GM18873 (cell line): ENCODE measurements at regions not wholly inside any gene's neighbourhood (a gene's known extent, or its start where the extent isn't known, plus 50 kb on each side); places are given as distances from the start of the nearest gene placed in this dataset.
"Not testable (repeated sequence)": the region's sequence is repeated elsewhere in the genome, so short reads cannot be mapped to it uniquely, and the experiment has no call there.

Source experiments
- ATAC-seq: cut with Tn5 transposase; IDR thresholded peaks from one replicate; pipeline ENCODE4 v1.9.1; 2021; ENCODE audit warnings: mild to moderate bottlenecking, moderate library complexity, moderate number of reproducible peaks; ENCODE audit not compliant: unreplicated experiment, low FRiP score

DNA sequence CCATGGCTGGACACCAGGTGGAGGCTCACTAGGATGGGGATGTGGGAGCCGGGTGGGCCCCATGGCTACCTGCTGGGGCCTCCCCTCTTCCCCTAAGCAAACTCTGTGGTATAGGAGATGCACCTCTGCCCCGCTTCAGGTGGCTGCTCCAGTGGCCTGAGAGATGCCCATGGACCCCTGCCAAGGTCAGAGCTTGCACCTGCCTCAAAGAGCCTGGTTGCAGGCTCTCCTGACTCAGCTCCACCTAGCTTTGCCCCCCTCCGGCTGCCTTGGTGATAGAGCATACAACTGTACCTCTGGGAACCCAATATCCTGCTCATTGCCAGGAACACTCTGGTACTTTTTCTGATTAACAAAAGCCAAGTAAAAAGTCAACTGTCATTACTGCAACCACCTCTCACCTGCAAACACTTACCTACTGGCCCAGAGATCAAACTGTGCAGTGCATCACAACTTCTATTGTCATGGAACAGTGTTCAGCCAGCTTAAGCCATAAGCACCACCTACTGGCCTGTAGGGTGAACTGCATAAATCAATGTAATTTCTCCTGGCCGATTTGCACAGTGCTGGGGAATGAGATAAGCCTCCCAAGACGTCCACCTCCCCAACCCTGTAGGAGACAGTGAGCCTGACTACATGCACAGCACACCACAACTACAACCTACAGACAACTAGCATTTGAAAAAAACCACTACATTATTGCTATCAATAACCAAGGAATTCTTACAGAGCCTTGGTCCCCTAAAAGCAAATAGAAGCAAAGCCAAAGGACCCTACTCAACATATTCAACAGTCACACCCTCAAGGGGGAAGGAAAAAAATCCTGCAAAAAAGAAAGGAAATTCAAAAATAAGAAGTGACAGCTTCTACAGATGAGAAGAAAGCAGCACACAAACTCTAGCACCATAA, 352.4 kb upstream of the ARHGEF26 start:
- ATAC-seq: peak; percentile 96

DNA sequence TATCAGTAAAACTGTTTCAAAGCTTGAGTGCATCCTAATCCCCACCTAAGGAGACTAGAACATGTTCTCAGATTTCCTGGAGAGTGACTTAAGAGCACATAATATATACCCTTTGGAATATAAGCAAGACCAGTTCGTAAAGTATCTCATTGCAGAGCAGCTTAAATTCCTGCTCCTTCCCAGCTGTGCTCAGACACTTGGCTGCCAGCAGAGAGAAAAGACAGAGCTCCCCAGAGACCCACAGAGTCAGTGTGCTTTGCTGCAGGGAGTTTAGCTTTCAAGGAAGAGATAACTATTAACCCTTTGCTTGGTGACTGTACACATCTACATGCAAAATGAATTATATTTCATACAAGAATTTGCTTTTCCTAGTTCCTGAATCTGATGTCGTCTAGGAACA, 338.1 kb upstream of the ARHGEF26 start:
- ATAC-seq: no peak

DNA sequence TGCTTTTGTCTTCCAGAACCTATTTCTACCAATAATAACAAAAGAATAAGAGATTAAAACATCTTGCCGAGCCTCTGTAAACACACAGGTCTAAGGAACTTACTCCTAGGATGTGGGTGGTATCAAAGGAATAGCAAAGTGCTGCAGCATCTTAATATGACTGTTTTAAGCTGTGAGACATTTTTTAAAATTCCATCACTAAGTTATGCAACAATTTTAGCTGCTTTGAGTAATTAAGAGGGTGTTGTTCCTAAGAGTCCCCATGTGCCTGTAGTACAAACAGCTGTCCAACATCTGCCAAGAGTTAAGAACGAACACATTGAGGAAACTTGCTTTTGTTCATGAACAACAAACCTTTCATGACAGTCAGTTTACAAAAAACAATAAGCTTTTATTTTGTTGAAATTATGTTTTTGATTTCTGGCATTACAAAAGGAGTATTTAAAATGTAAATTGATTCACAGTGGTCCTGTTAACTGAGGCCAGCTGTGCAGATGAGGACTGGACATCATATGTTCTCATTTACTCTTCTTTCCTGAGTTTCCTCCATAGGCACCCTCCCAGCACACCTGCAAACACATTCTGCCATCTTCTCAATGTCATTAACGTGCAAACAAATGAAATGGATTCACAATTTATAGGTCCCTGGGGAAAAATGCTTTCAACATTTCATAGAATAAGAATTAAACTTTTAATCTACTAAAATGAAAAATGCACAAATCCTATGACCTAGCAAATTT, 337.3 kb upstream of the ARHGEF26 start:
- no peak for ATAC-seq

DNA sequence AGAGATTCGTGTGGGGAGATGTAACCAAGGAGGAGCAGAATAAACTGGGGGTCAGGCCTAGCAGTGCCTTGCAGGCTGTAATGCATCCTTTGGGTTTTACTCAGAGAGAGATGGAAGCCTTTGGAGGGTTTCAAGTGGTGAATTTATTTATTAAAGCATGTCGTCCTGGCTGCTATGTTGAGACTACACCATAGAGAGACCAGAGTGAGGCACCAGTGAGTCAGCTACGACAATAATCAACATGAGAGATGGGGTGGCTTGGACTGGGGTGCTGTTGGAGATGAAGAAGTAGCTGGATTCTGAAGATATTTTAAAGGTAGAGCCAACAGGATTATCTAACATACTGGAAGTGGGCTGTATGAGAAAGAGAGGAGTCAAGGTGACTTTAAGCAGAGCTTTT, 335.3 kb upstream of the ARHGEF26 start:
- ATAC-seq: no peak

DNA sequence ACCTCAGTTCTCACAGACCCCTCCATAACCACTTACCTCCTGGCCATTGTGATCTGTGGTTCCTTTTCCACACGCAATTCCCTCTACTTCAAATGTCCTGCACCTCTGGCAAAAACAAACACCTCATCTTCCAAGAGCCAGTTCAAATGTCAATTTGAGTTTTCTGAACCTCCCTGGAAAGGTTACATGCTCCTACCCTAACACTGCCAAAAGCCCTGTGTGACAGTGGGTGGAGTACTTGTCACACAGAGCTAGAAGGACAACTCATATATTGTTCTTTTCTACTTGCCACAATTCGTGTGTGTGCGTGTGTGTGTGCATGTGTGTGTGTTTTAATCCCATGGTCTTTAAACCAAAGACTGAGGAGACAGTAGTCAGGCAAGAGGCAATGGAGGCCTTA, 331.8 kb upstream of the ARHGEF26 start:
- ATAC-seq: no peak

DNA sequence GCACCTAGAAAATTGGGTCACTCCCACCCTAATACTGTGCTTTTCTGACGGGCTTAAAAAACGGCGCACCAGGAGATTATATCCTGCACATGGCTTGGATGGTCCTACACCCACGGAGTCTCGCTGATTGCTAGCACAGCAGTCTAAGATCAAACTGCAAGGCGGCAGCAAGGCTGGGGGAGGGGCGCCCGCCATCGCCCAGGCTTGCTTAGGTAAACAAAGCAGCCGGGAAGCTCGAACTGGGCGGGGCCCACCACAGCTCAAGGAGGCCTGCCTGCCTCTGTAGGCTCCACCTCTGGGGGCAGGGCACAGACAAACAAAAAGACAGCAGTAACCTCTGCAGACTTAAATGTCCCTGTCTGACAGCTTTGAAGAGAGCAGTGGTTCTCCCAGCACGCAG, 324.1 kb upstream of the ARHGEF26 start:
- ATAC-seq: not testable (repeated sequence)

DNA sequence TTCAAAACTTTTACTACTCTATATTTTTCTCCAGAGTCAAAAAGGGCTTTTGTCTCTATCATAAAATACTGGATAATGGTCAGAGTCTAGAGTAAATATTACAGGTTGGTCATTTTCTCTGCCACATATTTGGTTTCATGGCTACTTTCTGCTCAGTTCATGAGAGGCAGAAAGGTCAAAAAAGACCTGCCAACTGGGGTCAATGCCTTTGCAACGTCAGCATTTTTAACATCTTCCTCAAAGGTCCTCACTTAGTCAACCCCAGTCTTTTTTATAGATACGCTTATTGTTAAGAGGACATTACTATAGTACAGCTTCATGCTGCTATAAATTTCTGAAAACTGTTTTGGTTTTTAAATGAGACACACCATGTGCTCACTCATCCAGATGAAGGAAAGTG, 312.1 kb upstream of the ARHGEF26 start:
- ATAC-seq: no peak

DNA sequence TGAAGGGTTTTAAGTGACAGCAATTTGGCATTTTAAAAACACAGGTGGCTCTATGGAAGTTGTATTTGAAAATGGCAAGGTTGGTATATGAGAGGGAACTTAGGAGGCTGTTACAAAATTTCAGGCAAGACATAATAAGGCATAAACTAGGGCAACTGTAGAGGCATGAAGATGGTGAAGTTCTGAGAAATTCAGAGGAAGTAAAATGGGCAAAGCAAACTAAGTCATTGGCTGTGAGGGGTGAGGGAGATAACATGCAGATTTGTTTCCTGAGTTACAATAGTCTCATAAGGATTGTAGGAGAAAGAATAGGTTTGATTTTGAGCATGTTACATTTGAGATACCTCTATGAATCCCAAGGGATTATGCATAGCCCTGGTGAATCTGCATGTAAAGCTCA, 302.9 kb upstream of the ARHGEF26 start:
- no peak for ATAC-seq

DNA sequence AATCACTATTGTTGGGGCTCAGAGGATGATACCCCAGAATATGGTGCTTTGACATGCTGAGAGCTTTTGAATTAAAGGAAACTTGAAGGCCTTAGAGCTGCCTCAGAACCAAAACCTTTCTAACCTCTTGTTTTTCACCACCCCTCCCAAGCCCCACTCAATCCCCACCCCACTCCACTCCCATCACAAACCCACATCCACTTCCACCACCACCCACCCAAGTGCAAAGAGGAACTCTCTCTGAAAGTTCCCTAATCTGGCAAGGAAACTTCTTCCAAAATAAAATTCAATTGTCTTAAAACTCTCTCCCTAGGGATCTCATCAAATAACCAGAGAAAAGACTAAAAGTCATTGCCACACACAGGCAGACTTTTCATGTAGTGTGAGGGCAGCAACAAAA, 301.2 kb upstream of the ARHGEF26 start:
- ATAC-seq: no peak

DNA sequence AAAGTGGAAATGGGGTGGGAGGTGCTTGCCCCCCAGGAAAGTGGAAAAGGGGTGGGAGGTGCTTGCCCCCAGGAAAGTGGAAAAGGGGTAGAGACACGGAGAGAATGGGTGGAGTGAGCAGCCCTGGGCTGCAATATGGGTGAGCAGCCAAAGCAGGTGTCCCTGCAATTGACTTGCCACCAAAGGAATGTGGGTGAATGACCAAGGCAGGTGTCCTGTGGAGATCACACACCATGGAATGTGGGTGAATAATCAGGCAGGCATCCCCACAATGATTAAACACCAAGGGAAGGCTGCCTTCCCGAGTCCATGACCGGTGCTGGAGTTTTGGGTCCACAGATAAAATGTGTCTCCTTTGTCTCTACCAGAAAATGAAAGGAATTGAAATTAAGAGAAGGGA, 292.8 kb upstream of the ARHGEF26 start:
- not testable (repeated sequence) for ATAC-seq

DNA sequence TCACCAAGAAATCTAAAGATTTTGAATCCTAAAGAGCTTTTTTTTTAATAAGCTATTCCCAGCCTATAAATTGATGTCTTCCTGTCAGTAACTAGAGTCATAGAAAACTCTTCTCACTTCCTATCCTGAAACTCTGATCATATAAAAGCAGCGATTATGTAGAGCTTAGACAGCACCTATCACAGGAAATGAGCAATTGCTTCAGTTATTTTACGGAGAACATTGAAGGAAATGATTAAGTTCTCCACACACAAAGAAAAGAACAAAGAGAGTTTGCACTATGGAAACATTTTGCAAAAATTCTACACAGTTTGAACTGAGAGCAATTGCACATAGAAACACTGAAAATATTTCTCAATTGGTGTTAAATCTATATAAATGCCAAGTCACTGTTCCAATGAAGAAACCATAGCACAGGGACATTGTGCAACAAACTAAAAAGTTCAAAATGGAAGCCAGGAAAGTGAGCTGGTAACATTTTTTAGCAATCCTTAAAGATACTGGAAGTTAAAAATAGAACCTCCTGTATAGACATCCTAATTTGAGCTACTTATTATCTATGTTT, 291.5 kb upstream of the ARHGEF26 start:
- no peak for ATAC-seq

DNA sequence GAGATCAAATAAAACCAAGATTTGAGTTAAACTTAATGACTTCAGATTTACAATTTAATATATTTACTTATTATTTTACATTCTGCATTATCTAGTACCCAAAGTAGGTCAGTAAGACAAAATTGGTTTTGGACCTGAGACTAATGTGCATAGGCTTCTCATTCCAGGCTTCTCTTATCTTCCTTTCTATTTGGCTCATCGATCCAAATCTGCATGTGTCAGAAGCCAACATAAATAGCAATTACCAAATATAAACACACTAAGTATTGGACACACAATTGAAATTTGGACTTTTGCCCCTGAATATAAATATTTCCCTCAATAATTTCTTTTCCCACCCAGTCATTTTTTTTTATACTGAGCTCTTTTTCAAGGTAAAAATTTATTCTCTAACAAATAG, 290.6 kb upstream of the ARHGEF26 start:
- no peak for ATAC-seq

DNA sequence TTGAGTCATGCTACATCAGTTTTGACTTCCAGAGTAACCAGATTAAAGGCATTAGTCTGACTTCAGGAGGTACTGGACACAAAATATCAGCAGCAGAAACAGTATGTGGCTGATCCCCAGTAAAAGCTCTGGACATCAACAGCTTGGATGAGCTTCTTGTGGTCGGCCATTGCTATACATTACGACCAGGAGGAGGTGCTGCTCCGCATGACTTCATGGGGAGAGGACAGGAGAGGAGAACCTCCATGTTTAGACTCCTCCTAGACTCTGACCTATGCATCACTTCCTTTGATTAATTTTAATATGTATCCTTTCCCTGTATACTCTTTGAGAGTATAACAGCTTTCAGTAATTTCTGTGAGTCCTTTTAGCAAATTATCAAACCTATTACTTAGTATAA, 285.6 kb upstream of the ARHGEF26 start:
- no peak for ATAC-seq

DNA sequence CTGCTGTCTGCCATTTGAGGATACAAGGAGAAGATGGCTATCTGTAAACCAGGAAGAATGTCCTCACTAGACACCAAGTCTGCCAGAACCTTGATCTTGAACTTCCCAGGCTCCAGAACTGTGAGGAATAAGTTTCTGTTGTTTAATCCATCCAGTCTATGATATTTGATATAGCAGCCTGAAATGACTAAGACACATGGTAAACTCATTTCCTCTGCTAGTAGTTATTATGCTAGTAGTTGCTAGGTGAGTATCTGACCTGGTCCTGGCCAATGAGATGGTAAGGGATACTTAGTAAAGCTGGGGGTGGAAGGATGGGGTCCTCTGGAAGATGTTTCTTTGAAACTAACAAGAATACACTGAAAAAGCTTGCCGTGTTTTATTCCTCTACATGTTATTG, 280.7 kb upstream of the ARHGEF26 start:
- no peak for ATAC-seq

DNA sequence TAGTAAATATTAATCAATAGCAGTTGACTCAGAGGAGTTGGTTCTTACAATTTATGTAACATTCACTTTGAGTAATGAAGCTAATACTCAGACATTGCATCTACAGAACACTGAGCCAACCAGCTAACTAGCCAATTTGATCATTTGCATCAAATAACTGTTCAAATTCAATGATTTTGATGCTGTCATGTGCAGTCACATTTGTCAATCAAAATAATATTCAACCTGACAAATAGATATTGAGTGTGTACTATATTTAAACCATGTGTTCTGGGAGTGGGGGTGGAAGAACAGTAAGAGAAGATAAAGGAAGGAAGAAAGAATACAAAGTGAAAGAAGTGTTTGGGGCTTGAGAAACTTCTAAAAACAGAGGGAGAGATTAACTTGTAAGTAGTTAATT, 277.2 kb upstream of the ARHGEF26 start:
- no peak for ATAC-seq

DNA sequence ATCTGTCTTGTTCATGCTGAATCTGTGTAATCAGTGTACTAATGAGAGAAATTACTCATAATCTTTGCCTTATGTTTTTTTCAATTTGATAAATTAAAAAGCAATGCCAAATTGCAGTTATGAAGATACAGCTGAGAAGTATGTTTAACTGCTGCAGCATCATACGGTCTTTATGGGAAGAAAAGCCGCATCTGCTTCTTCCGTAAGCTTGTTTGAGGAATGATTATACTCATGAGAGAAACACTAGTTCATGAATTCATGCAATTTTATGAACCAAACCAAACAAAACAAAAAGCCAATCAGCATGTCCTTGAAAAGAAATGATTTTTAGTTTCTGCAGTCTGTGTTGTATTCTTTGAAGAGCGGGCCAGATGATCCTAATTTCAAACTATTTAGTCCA, 275.9 kb upstream of the ARHGEF26 start:
- ATAC-seq: no peak

DNA sequence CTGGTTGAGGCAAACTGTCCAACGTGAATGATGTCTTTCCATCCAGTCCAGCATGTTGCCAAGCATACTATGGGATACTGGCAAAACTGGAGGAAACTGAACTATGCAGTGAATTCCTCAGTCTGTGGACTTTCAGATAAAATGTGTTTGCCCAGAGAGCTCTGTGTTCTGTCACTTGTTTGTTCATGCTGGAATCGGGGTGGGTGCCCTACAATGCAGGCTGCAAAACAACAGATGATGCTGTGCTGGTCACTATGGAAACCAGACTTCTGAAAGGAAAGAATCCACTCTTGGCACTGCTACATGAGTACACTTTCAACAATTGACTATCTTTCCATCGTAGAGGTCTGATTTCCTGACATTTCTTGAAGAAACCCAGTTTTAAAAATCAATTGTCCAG, 272.5 kb upstream of the ARHGEF26 start:
- no peak for ATAC-seq

DNA sequence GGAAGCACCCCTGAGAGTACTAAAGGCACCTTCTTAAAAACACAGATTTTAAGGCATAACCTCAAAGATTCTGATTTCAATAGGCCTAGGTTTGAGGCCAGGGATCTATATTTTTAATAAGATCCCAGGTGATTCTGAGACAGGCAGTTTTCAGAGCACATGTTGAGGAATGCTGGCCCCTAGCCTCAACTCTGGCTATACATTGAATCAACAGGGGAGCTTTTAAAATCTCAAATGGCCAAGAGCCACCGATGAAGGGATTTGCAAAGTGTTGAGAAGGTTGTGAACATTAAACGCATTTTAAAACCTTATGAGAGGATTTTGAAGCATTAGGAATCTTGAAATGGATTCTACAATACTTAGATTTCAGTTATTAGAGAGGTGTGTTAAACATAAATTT, 268.8 kb upstream of the ARHGEF26 start:
- no peak for ATAC-seq

DNA sequence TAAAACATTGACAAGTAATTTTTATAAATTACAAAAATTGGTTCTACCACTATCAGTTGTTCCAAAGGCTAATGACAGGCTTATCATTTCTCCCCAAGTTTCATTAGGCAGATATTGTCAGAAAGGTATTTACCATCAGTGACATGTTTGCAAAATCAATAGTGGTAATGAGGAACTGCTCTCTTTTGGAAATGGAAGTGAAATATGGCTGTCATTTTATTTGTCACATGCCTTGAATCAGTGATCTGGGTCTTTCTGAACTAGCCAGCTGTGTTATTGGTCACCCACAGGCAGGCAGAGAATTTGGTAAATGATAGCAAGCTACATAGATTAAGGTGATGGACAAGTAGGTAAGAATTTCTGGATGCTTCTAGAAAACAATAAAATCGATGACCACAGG, 268.0 kb upstream of the ARHGEF26 start:
- ATAC-seq: no peak

DNA sequence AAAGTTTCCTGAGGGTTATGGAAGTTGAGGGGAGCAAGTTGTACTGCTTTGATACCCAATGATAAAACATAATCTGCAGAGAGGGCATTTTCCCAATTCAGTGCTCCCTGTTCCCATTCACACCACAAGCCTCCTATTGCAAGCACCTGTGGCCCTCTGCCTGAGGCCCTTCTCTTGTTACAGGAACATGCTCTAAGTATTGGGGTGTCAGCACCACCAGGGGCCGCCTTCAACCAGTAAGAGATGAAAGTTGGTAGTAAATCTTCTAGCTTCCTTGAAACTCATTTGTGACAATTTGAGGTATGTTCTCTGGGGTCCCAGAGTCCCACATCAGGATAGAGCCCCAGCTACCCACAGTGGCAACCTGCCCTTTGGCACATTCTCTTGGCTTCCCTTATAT, 265.4 kb upstream of the ARHGEF26 start:
- no peak for ATAC-seq

DNA sequence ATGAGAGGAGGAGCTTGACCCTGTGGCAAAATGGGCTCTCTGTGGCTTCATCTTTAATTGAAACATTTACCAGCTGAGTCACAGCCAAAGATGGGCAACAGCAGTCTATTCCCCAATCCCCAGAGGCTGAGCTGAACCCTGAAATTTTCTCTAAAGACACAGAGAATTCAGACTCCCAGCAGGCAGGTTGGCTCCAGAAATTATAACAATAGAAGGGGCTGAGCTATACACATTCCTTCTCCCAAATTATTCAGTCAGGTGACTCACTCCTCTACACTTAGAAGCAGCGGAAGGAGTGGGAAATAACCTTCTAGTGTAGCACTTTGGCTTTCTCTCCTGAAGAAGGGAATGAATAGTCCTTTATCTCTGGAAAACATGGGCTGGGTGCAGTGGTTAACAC, 264.3 kb upstream of the ARHGEF26 start:
- ATAC-seq: no peak

DNA sequence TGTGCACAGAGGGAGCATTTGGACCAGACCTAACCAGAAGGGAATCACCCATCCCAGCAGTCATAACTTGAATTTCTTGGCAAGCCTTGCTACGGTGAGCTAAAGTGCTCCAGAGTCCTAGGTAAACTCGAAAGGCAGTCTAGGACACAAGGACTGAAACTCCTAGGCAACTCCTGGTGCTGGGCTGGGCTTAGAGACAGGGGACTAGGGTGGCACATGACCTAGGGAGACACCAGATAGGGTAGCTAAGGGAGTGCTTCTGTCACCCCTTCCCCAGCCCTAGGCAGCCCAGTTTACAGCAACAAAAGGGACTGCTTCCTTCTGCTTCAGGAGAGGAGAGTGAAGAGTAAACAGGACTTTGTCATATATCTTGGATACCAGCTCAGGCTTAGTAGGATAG, 256.4 kb upstream of the ARHGEF26 start:
- ATAC-seq: no peak
